Thymus (tissue), 11 donors: ENCODE measurements at regions not wholly inside any gene's neighbourhood (a gene's known extent, or its start where the extent isn't known, plus 50 kb on each side); places are given as distances from the start of the nearest gene placed in this dataset.

Source experiments
- DNase-seq, 9 donors: peaks; one replicate each; pipeline ENCODE4 v3.0.0-alpha.2; 2013; ENCODE audit warnings: low spot score in 9 of 9, low read depth in 6 of 9, missing footprints in 1 of 9
- H3K27ac ChIP-seq, 2 donors: one replicate each; pipeline ENCODE4 v1.5.1; 2013; ENCODE audit warnings: control low read depth in 1 of 2, low read depth in 1 of 2, low read length in 1 of 2, mild to moderate bottlenecking in 1 of 2, moderate library complexity in 1 of 2
- H3K27me3 ChIP-seq, 2 donors: one replicate each; pipeline ENCODE4 v1.5.1; 2013; ENCODE audit warnings: low read length in 1 of 2; ENCODE audit not compliant: control insufficient read depth in 2 of 2, insufficient read depth in 1 of 2
- H3K36me3 ChIP-seq, 2 donors: one replicate each; pipeline ENCODE4 v1.5.1; 2013; ENCODE audit warnings: low read length in 1 of 2, mild to moderate bottlenecking in 1 of 2, moderate library complexity in 1 of 2; ENCODE audit not compliant: control insufficient read depth in 2 of 2, insufficient read depth in 2 of 2
- H3K4me1 ChIP-seq, 2 donors: one replicate each; pipeline ENCODE4 v1.5.1; 2013; ENCODE audit warnings: low read length in 2 of 2; ENCODE audit not compliant: control insufficient read depth in 2 of 2, insufficient read depth in 2 of 2
- H3K4me3 ChIP-seq, 2 donors: one replicate each; pipeline ENCODE4 v1.5.1; 2013; ENCODE audit warnings: low read length in 2 of 2, control low read depth in 1 of 2, mild to moderate bottlenecking in 1 of 2
- H3K9me3 ChIP-seq, 2 donors: one replicate each; pipeline ENCODE4 v1.5.1; 2013; ENCODE audit warnings: low read length in 1 of 2, mild to moderate bottlenecking in 1 of 2; ENCODE audit not compliant: control insufficient read depth in 2 of 2, insufficient read depth in 1 of 2
- WGBS: extraction: QIAGEN DNeasy Blood & Tissue Kit; methylation state at CpG from one replicate; pipeline ENCODE4 v1.1.7; 2013; 5-methylcytosine and 5-hydroxymethylcytosine counted together
- donor health status: healthy.

- DNase-seq, result no peak
- Histone ChIP-seq H3K4me3 (no peak overlapping the region), H3K27me3 (no peaks in the 10 kb centered on the region), H3K36me3 (no peaks in the 10 kb centered on the region), H3K9me3 (no peaks in the 10 kb centered on the region), H3K4me1 (no peaks in the 10 kb centered on the region), H3K27ac (no peak overlapping the region)
- 95% methylated on average over 4 of the region's 4 CpGs for whole genome bisulfite sequencing
Observed at GRCh38 chr5:106843812-106844416, 826.8 kb downstream of the EFNA5 start.

- H3K27ac ChIP-seq, result no peak overlapping the region
- no peak for DNase-seq
- H3K27me3 ChIP-seq, result no peaks in the 10 kb centered on the region
- no peaks in the 10 kb centered on the region for H3K36me3 ChIP-seq
- 73% methylated on average over 3 of the region's 3 CpGs for WGBS
- H3K4me1 ChIP-seq, result no peaks in the 10 kb centered on the region
- H3K4me3 ChIP-seq, result no peak overlapping the region
- H3K9me3 ChIP-seq, result no peaks in the 10 kb centered on the region
Observed at GRCh38 chr5:106833517-106833916, 837.2 kb downstream of the EFNA5 start.

DNA sequence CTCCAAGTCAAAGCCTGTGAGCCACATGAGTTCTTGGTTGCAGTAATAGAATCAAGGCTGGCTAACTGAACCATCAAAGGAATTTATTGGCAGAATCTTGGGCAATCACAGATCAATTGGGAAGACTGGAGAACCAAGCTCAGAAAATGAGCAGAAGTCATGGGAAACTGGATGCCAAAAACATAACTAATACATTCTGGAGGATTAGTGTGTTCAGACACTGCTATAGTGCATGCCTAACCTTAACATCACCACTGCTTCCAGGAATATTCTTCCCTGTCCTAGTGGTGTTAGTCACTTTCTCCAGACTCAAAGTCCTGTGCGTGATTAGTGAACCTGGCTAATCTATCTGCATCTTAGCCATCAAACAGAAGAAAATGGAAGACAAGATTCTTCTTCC is 843.7 kb downstream of the EFNA5 start:
- Histone ChIP-seq H3K36me3 (no peaks in the 10 kb centered on the region), H3K27ac (no peak overlapping the region), H3K4me1 (no peaks in the 10 kb centered on the region), H3K9me3 (no peaks in the 10 kb centered on the region), H3K4me3 (no peak overlapping the region), H3K27me3 (no peaks in the 10 kb centered on the region)
- no peak for DNase-seq
- 93% methylated on average over 1 of the region's 1 CpG for WGBS

DNA sequence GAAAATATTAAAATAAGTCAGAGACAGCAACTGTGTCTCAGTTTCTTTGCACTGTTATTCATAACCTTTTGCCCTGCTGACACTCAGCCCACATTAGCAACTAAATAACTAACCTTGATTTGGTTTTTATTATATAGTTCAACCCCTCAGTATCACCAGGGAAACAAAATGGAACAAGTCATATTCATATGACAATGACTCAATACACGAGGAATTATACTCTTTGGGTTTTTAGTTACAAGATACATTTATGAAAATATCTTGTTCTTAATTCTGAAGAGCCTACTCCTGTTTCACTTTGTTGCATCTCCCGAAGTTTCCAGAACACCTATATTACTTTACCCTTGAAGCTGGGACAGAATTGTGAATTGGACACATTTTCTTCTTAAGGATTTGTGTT is 845.4 kb downstream of the EFNA5 start:
- no peak for DNase-seq
- H3K27ac ChIP-seq, result no peak overlapping the region
- H3K36me3 ChIP-seq, result no peaks in the 10 kb centered on the region
- no peaks in the 10 kb centered on the region for H3K4me1 ChIP-seq
- 89% methylated on average over 2 of the region's 2 CpGs for WGBS
- no peak overlapping the region for H3K4me3 ChIP-seq
- H3K27me3 ChIP-seq, result no peaks in the 10 kb centered on the region
- H3K9me3 ChIP-seq, result no peaks in the 10 kb centered on the region

- H3K4me3 ChIP-seq, result no peak overlapping the region
- DNase-seq, result no peak
- H3K4me1 ChIP-seq, result no peaks in the 10 kb centered on the region
- H3K36me3 ChIP-seq, result no peaks in the 10 kb centered on the region
- no peak overlapping the region for H3K27ac ChIP-seq
- WGBS, result 91% methylated on average over 1 of the region's 1 CpG
- no peaks in the 10 kb centered on the region for H3K27me3 ChIP-seq
- H3K9me3 ChIP-seq, result no peaks in the 10 kb centered on the region
Observed at GRCh38 chr5:106822851-106823250, 847.9 kb downstream of the EFNA5 start.

DNA sequence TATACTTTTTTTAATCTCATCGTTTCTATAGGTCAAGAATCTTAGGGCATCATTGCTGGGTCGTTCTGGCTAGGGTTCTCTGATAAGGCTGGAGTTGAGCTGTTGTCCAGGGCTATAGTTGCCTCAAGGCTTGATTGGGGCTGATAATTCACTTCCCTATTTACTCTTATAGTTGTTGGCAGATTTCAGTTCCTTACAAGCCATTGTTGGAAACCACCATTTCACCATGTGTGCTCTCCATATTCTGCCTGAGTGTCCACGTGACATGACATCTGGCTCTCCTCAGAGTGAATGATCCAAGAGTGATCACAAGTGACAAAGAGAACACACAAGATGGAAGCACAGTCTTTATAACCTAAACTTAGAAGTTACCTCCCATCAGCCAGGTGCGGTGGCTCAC is 852.2 kb downstream of the EFNA5 start:
- Histone ChIP-seq H3K9me3 (no peaks in the 10 kb centered on the region), H3K27ac (no peak overlapping the region), H3K36me3 (no peaks in the 10 kb centered on the region), H3K4me1 (no peaks in the 10 kb centered on the region), H3K4me3 (no peak overlapping the region), H3K27me3 (no peaks in the 10 kb centered on the region)
- DNase-seq, result no peak
- 94% methylated on average over 4 of the region's 4 CpGs for WGBS

- H3K9me3 ChIP-seq, result no peaks in the 10 kb centered on the region
- H3K36me3 ChIP-seq, result no peaks in the 10 kb centered on the region
- no peak for DNase-seq
- no peak overlapping the region for H3K27ac ChIP-seq
- WGBS, result 95% methylated on average over 2 of the region's 2 CpGs
- no peaks in the 10 kb centered on the region for H3K27me3 ChIP-seq
- no peak overlapping the region for H3K4me3 ChIP-seq
- H3K4me1 ChIP-seq, result no peaks in the 10 kb centered on the region
Observed at GRCh38 chr5:106814961-106815360, 855.8 kb downstream of the EFNA5 start.

DNA sequence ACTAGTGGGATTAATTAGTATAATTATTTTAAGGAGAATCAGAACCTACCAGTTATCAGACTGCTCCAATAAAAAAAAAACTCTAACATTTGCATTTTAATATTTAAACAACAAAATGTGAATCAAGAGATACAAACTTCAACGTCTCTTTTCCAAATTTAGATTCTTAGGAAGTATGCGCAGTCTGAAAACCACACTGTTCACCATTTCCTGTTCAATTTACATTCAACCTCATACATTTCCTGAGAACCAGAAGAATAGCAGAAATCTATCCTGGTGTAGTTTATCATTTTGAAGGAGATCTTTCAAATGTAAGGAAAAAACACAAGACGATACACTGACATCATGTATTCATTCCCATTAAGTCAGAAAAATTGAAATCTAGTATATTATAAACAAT is 869.2 kb downstream of the EFNA5 start:
- H3K4me3 ChIP-seq, result no peak overlapping the region
- no peaks in the 10 kb centered on the region for H3K4me1 ChIP-seq
- no peak for DNase-seq
- no peak overlapping the region for H3K27ac ChIP-seq
- WGBS, result 14% methylated on average over 3 of the region's 3 CpGs
- no peaks in the 10 kb centered on the region for H3K36me3 ChIP-seq
- no peaks in the 10 kb centered on the region for H3K27me3 ChIP-seq
- H3K9me3 ChIP-seq, result no peaks in the 10 kb centered on the region

DNA sequence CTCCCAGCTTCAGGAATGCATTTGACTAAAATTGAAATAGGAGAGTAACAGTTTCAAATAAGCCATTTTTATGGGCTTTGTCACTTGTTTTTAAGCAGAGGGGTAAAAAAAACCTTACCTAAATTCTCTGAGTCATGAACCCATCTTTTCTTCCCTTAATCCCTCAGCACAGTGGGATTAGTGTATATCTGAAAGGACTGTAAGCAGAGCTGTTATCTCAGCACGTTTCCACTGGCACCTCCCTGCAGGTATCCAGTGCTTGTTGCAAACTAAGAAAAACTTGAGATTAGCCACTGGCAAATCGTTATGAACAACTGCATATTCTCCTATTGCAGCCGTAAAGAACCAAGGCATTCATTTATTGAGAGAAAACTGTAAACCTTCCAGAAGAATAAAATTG is 872.7 kb downstream of the EFNA5 start:
- Histone ChIP-seq H3K4me3 (no peak overlapping the region), H3K4me1 (no peaks in the 10 kb centered on the region), H3K27ac (no peak overlapping the region), H3K9me3 (no peaks in the 10 kb centered on the region), H3K27me3 (no peaks in the 10 kb centered on the region), H3K36me3 (no peaks in the 10 kb centered on the region)
- DNase-seq, result no peak
- WGBS, result 91% methylated on average over 3 of the region's 3 CpGs

DNA sequence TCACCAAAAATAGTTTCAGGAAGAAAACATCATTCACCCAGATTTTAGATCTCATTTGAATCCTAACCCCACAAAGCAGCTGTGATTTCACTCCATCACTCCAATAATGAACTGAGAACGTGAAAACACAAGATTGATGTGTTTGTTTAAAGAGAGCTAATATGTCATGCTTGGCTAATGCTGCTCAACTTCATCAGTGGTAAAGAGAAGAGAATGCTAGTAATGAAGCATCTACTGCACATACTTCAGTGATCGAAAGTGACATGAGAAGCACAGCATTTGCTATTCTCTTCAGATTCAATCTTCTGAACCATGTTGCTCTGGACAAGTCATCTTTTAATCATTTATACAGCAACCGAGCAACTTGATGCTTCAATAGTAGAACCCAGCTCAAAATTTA is 874.7 kb downstream of the EFNA5 start:
- 97% methylated on average over 3 of the region's 3 CpGs for WGBS
- Histone ChIP-seq H3K27ac (no peak overlapping the region), H3K9me3 (no peaks in the 10 kb centered on the region), H3K4me1 (no peaks in the 10 kb centered on the region), H3K36me3 (no peaks in the 10 kb centered on the region), H3K27me3 (no peaks in the 10 kb centered on the region), H3K4me3 (no peak overlapping the region)
- no peak for DNase-seq
